Vagina (tissue), 2 donors: ENCODE measurements at regions not wholly inside any gene's neighbourhood (a gene's known extent, or its start where the extent isn't known, plus 50 kb on each side); places are given as distances from the start of the nearest gene placed in this dataset.

Source experiments
- DNase-seq, 2 donors: peaks; one replicate each; pipeline ENCODE4 v3.0.0-alpha.2; 2017; ENCODE audit errors: extremely low spot score in 2 of 2
- H3K27ac ChIP-seq: fragments of 200-600 bp; sonication (generic); one replicate; pipeline ENCODE4 v1.5.1; 2019
- H3K27me3 ChIP-seq: fragments of 200-600 bp; sonication (generic); one replicate; pipeline ENCODE4 v1.5.1; 2019
- H3K36me3 ChIP-seq, 2 donors: fragments of 200-600 bp; sonication (generic); one replicate each; pipeline ENCODE4 v1.5.1; 2017 to 2019
- H3K4me1 ChIP-seq: fragments of 200-600 bp; sonication (generic); one replicate; pipeline ENCODE4 v1.5.1; 2019
- H3K4me3 ChIP-seq, 2 donors: fragments of 200-600 bp; sonication (generic); 1 replicate in 1 of 2; 2 replicates in 1 of 2; pipeline ENCODE4 v1.5.1; 2016 to 2019
- H3K9me3 ChIP-seq: fragments of 200-600 bp; sonication (generic); one replicate; pipeline ENCODE4 v1.5.1; 2019
- CTCF ChIP-seq, 3 experiments: fragments of 450-650 bp in 2 of 3; fragments of 200-600 bp in 1 of 3; sonication (generic) in 1 of 3; IDR thresholded peaks; one replicate each; pipeline ENCODE4 v1.5.1; 2017 to 2019; ENCODE audit warnings: antibody characterized with exemption in 3 of 3, mild to moderate bottlenecking in 2 of 3, moderate library complexity in 2 of 3
- POLR2A ChIP-seq, 2 donors: fragments of 450-650 bp; IDR thresholded peaks; one replicate each; pipeline ENCODE4 v1.6.1; 2017; ENCODE audit warnings: antibody characterized with exemption in 2 of 2, mild to moderate bottlenecking in 2 of 2, moderate library complexity in 2 of 2
- POLR2AphosphoS5 ChIP-seq, 2 donors: sonication (generic); formaldehyde crosslinking; IDR thresholded peaks; one replicate each; pipeline ENCODE4 v1.9.0; 2017; ENCODE audit warnings: antibody characterized with exemption in 2 of 2, mild to moderate bottlenecking in 2 of 2, low read depth in 1 of 2; ENCODE audit not compliant: insufficient read depth in 1 of 2
- intact Hi-C: fragments of 100-400 bp; cut with DNase I; formaldehyde crosslinking; loops from one replicate; pipeline ENCODE4 v1.15.1; 2023

- no peaks in the 10 kb centered on the region for H3K9me3 ChIP-seq
- DNase-seq: no peak
- no peak overlapping the region for H3K27ac ChIP-seq
- H3K36me3 ChIP-seq: no peaks in the 10 kb centered on the region
- no peak for TF ChIP-seq CTCF (IDR thresholded peaks at IDR 0.05)
- TF ChIP-seq POLR2A (IDR thresholded peaks at IDR 0.05): no peak
- TF ChIP-seq POLR2AphosphoS5 (IDR thresholded peaks at IDR 0.05; ENCODE audit: insufficient read depth in 1 of 2, low read depth in 1 of 2): no peak
- no peaks in the 10 kb centered on the region for H3K27me3 ChIP-seq
- intact Hi-C loops: no loop called here
- no peaks in the 10 kb centered on the region for H3K4me1 ChIP-seq
- H3K4me3 ChIP-seq: no peak overlapping the region
These were observed 126.0 kb upstream of the GBE1 start for GRCh38 chr3:81887448-81887847.

- H3K27me3 ChIP-seq: no peaks in the 10 kb centered on the region
- TF ChIP-seq POLR2AphosphoS5 (IDR thresholded peaks at IDR 0.05; ENCODE audit: insufficient read depth in 1 of 2, low read depth in 1 of 2): no peak
- no peak for TF ChIP-seq CTCF (IDR thresholded peaks at IDR 0.05)
- TF ChIP-seq POLR2A (IDR thresholded peaks at IDR 0.05): no peak
- no peaks in the 10 kb centered on the region for H3K36me3 ChIP-seq
- no peaks in the 10 kb centered on the region for H3K4me1 ChIP-seq
- H3K9me3 ChIP-seq: no peaks in the 10 kb centered on the region
- intact Hi-C loops: no loop called here
- no peak for DNase-seq
- H3K27ac ChIP-seq: no peak overlapping the region
- H3K4me3 ChIP-seq: no peak overlapping the region
These were observed 124.6 kb upstream of the GBE1 start for GRCh38 chr3:81886081-81886480.

GRCh38 chr3:81884791-81885190 lies 123.3 kb upstream of the GBE1 start:
- no peak for TF ChIP-seq CTCF (IDR thresholded peaks at IDR 0.05)
- no peak for TF ChIP-seq POLR2AphosphoS5 (IDR thresholded peaks at IDR 0.05; ENCODE audit: insufficient read depth in 1 of 2, low read depth in 1 of 2)
- no peak for TF ChIP-seq POLR2A (IDR thresholded peaks at IDR 0.05)
- H3K27ac ChIP-seq: no peak overlapping the region
- no peaks in the 10 kb centered on the region for H3K27me3 ChIP-seq
- DNase-seq: no peak
- no peak overlapping the region for H3K4me3 ChIP-seq
- H3K36me3 ChIP-seq: no peaks in the 10 kb centered on the region
- H3K4me1 ChIP-seq: no peaks in the 10 kb centered on the region
- no peaks in the 10 kb centered on the region for H3K9me3 ChIP-seq
- intact Hi-C loops: no loop called here

- intact Hi-C loops: no loop called here
- no peaks in the 10 kb centered on the region for H3K9me3 ChIP-seq
These were observed 115.4 kb upstream of the GBE1 start for GRCh38 chr3:81876826-81877225.

GRCh38 chr3:81874738-81875137 lies 113.3 kb upstream of the GBE1 start:
- H3K36me3 ChIP-seq: no peaks in the 10 kb centered on the region
- no peak for DNase-seq
- no peak overlapping the region for H3K27ac ChIP-seq
- intact Hi-C loops: no loop called here
- no peak overlapping the region for H3K4me3 ChIP-seq
- H3K9me3 ChIP-seq: no peaks in the 10 kb centered on the region
- no peaks in the 10 kb centered on the region for H3K4me1 ChIP-seq
- no peaks in the 10 kb centered on the region for H3K27me3 ChIP-seq
- TF ChIP-seq POLR2A (IDR thresholded peaks at IDR 0.05) (no peak), CTCF (IDR thresholded peaks at IDR 0.05) (no peak), POLR2AphosphoS5 (IDR thresholded peaks at IDR 0.05; ENCODE audit: insufficient read depth in 1 of 2, low read depth in 1 of 2) (no peak)

More at GRCh38 chr3:81876826-81877225, 115.4 kb upstream of the GBE1 start:
- H3K4me1 ChIP-seq: no peaks in the 10 kb centered on the region
- TF ChIP-seq POLR2A (IDR thresholded peaks at IDR 0.05) (no peak), CTCF (IDR thresholded peaks at IDR 0.05) (no peak), POLR2AphosphoS5 (IDR thresholded peaks at IDR 0.05; ENCODE audit: insufficient read depth in 1 of 2, low read depth in 1 of 2) (no peak)
- H3K36me3 ChIP-seq: no peaks in the 10 kb centered on the region
- DNase-seq: no peak
- H3K4me3 ChIP-seq: no peak overlapping the region
- no peak overlapping the region for H3K27ac ChIP-seq
- H3K27me3 ChIP-seq: no peaks in the 10 kb centered on the region
